Common myeloid progenitor, CD34-positive (primary cell): ENCODE measurements at regions not wholly inside any gene's neighbourhood (a gene's known extent, or its start where the extent isn't known, plus 50 kb on each side); places are given as distances from the start of the nearest gene placed in this dataset.

Experiments used
- CTCF ChIA-PET: fragments of 350-600 bp; sonication (Branson Sonifier 250); formaldehyde crosslinking; loops from one replicate; lab custom pipeline; 2021; ENCODE audit warnings: antibody characterized with exemption; lab: Charles Lee
- POLR2A ChIA-PET: fragments of 350-600 bp; sonication (Branson Sonifier 250); formaldehyde crosslinking; loops from one replicate; lab custom pipeline; 2021; ENCODE audit warnings: antibody characterized with exemption; lab: Charles Lee
- DNase-seq, 3 donors: peaks; one replicate each; pipeline versions ENCODE4 v3.0.0 to v3.0.0-alpha.2; 2013
- H3K27ac ChIP-seq, 2 experiments: 1 replicate in 1 of 2; 2 replicates in 1 of 2; pipeline ENCODE4 v1.7.0; 2013; ENCODE audit warnings: inconsistent platforms in 2 of 2, low read length in 2 of 2, mild to moderate bottlenecking in 2 of 2, low read depth in 1 of 2, moderate library complexity in 1 of 2; ENCODE audit not compliant: severe bottlenecking in 2 of 2, insufficient read depth in 1 of 2, poor library complexity in 1 of 2
- H3K27me3 ChIP-seq, 5 experiments: replicated peaks in 2 of 5; 1 replicate in 3 of 5; 2 replicates in 2 of 5; pipeline versions ENCODE4 v1.6.1 to v1.7.0; 2013; ENCODE audit warnings: low read length in 4 of 5, mild to moderate bottlenecking in 2 of 5, moderate library complexity in 2 of 5, inconsistent platforms in 1 of 5; ENCODE audit not compliant: insufficient read depth in 5 of 5, control insufficient read depth in 4 of 5
- H3K36me3 ChIP-seq, 4 experiments: 1 replicate in 2 of 4; 2 replicates in 2 of 4; pipeline versions ENCODE4 v1.6.1 to v1.7.0; 2013; ENCODE audit warnings: low read length in 3 of 4, control low read depth in 1 of 4, mild to moderate bottlenecking in 1 of 4; ENCODE audit not compliant: control insufficient read depth in 4 of 4, insufficient read depth in 4 of 4
- H3K4me1 ChIP-seq, 4 experiments: 1 replicate in 3 of 4; 2 replicates in 1 of 4; pipeline versions ENCODE4 v1.6.1 to v1.7.1; 2013; ENCODE audit warnings: low read length in 3 of 4, mild to moderate bottlenecking in 3 of 4, control low read depth in 1 of 4, inconsistent platforms in 1 of 4, moderate library complexity in 1 of 4; ENCODE audit not compliant: control insufficient read depth in 4 of 4, insufficient read depth in 4 of 4; ENCODE audit errors: control extremely low read depth in 1 of 4
- H3K4me3 ChIP-seq, 7 experiments: 1 replicate in 4 of 7; 2 replicates in 3 of 7; pipeline versions ENCODE4 v1.5.1 to v1.7.0; 2013; ENCODE audit warnings: mild to moderate bottlenecking in 7 of 7, low read length in 6 of 7, moderate library complexity in 6 of 7, inconsistent platforms in 2 of 7, low read depth in 2 of 7, control low read depth in 1 of 7; ENCODE audit not compliant: insufficient read depth in 4 of 7, control insufficient read depth in 1 of 7; ENCODE audit errors: extremely low read depth in 1 of 7
- H3K9me3 ChIP-seq, 5 experiments: 1 replicate in 4 of 5; 2 replicates in 1 of 5; pipeline versions ENCODE4 v1.6.1 to v1.7.1; 2013; ENCODE audit warnings: low read length in 4 of 5, mild to moderate bottlenecking in 2 of 5, inconsistent platforms in 1 of 5, low read depth in 1 of 5, moderate library complexity in 1 of 5; ENCODE audit not compliant: control insufficient read depth in 4 of 5, insufficient read depth in 2 of 5; ENCODE audit errors: control extremely low read depth in 1 of 5
- WGBS: methylation state at CpG from one replicate; pipeline ENCODE4 v1.1.5; 2013; ENCODE audit not compliant: insufficient coverage; 5-methylcytosine and 5-hydroxymethylcytosine counted together

DNA sequence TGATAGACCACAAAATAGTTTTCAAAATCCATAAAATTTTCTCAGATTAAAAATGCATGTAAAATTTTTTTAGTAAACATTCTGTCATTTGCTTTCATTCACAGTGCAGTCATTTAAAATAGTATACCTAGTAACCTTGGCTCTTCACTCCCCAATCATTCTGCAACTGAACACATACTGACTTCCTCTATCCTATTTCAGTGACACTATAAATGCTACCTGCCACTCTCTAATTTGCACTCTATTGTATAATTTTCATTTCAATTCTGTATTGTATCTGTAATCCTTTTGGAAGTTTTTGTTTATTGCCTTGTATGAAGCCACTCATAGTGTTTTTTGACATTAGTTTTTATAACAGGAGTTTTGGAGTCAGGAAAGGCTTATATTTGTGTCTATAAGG lies 1029.1 kb upstream of the NCAM2 start:
- ChIA-PET CTCF (no interaction called here), POLR2A (no interaction called here)
- Histone ChIP-seq H3K27me3 (no peaks in the 10 kb centered on the region), H3K36me3 (no peaks in the 10 kb centered on the region), H3K9me3 (peaks cover 0 to 9% (median 0%) of the 10 kb centered on the region in 5 experiments), H3K4me3 (no peak overlapping the region), H3K27ac (no peak overlapping the region), H3K4me1 (no peaks in the 10 kb centered on the region)
- no peak for DNase-seq

DNA sequence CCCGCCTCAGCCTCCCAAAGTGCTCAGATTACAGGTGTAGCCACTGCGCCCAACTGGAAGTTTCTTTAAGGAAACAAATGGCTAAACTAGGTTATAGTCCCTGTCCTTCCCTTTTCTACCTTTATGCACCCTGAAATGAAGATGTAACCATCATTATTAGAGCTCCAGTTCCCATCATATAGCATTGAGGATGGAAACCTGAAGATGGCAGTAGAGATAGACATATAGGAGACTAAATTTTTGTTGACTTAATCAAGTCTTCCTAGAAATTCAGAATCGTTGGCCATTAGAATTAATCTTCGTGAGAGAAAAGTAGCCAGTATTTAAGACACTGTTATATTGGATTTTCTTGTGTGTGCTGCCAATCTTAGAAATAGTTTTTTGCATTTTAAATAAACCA lies 1016.3 kb upstream of the NCAM2 start:
- H3K4me1 ChIP-seq, result no peaks in the 10 kb centered on the region
- H3K9me3 ChIP-seq, result no peaks in the 10 kb centered on the region
- peak in 2 of 3 donors; percentile 26 to 38 for DNase-seq
- POLR2A ChIA-PET, result no interaction called here
- H3K36me3 ChIP-seq, result no peaks in the 10 kb centered on the region
- H3K27me3 ChIP-seq, result no peaks in the 10 kb centered on the region
- H3K27ac ChIP-seq, result no peak overlapping the region
- no peak overlapping the region for H3K4me3 ChIP-seq
- CTCF ChIA-PET, result interaction anchor here (0.9 to 1.0 kb wide), 2 partner anchors 17 to 59 kb away, joined by 3 read pairs; no protein-coding TSS in a partner anchor
- WGBS, result 94% methylated on average over 2 of the region's 4 CpGs

DNA sequence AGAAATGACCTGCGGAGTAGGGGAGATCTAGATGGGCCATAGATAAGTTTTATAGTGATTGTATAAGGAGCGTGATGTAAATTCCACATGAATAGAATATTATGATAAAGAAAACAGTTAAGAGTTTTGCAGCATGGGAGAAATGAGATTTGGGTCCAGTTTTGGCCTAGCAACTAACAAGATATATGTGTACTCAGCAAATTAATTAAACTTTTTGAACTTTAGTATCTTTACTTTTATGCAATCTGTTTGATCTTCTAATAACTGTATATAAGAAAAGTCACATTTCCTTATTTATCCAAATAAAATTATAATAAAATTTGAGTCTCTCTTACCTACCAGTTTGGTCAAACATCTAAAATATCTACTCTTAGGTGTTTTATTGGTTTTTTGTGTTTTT lies 1011.8 kb upstream of the NCAM2 start:
- no peak overlapping the region for H3K27ac ChIP-seq
- no peaks in the 10 kb centered on the region for H3K36me3 ChIP-seq
- WGBS, result 86% methylated on average over 1 of the region's 2 CpGs
- DNase-seq, result no peak
- ChIA-PET CTCF (no interaction called here), POLR2A (no interaction called here)
- H3K4me3 ChIP-seq, result no peak overlapping the region
- H3K27me3 ChIP-seq, result no peaks in the 10 kb centered on the region
- peaks cover 0 to 5% (median 0%) of the 10 kb centered on the region in 5 experiments for H3K9me3 ChIP-seq
- H3K4me1 ChIP-seq, result no peaks in the 10 kb centered on the region

DNA sequence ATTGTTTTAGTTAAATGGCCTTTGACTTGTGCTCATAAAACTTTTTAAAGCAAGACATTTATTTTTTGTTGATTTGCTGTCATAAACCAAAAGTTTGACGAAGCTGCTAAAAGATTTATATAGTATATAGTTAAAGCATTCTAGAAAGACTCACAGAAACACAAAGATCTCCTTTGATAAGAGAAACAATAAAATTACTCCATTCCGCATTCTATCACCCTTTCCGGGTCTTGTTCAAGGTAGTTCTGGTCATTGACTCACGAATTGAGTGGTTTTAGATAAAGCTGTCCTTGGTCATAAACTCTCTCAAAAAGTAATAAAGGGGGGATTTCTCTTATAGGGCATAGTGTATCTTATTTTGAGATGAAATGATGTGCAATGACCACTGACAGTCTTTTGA lies 1010.5 kb upstream of the NCAM2 start:
- H3K4me3 ChIP-seq, result no peak overlapping the region
- no peak for DNase-seq
- H3K36me3 ChIP-seq, result no peaks in the 10 kb centered on the region
- H3K27me3 ChIP-seq, result no peaks in the 10 kb centered on the region
- no peaks in the 10 kb centered on the region for H3K4me1 ChIP-seq
- no CpG with 5 or more reads among the region's 4 CpGs for WGBS
- no peak overlapping the region for H3K27ac ChIP-seq
- POLR2A ChIA-PET, result no interaction called here
- H3K9me3 ChIP-seq, result peaks cover 0 to 5% (median 0%) of the 10 kb centered on the region in 5 experiments
- CTCF ChIA-PET, result no interaction called here

DNA sequence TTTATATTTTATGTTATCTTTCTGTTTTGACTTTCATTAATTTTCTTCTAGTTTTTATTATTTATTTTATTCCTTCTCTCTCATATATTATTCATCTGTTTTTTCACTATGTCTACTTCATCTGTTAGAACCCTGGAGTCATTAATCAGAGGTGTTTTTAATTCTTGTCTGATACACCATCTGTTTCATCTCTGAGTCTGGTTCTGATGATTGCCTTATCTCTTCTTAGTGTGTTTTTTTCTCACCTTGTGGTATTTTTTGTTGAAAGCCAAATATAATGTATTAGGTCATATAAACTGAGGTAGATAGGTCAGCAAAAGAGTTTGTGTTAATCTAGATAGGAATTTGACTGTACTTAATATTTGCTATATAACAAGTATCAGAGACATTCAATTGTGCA lies 1005.7 kb upstream of the NCAM2 start:
- Histone ChIP-seq H3K27ac (no peak overlapping the region), H3K4me3 (no peak overlapping the region), H3K9me3 (peaks cover 0 to 7% (median 3%) of the 10 kb centered on the region in 5 experiments), H3K4me1 (peaks cover 0 to 20% (median 4%) of the 10 kb centered on the region in 4 experiments), H3K36me3 (no peaks in the 10 kb centered on the region), H3K27me3 (no peaks in the 10 kb centered on the region)
- ChIA-PET CTCF (no interaction called here), POLR2A (no interaction called here)
- peak in 1 of 3 donors; percentile 27 for DNase-seq

DNA sequence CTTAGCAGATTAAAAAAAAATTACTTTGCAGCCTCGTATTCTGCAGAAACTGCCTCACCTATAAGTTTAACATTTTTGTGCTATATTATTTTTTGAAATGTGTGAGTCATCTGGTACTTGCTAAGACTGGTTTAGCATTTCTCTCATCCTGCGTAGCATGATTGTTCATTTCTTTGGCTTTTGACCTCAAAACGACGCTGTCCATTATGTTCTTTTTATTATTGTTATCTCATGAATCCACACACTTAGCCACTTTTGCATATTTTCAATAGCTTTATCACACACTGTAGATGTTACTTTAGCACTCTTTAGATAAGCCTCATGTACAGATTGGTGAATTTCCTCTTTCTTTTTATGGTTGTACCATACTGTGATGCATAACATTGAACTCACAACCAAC lies 1004.9 kb upstream of the NCAM2 start:
- DNase-seq, result peak in 1 of 3 donors; percentile 44
- Histone ChIP-seq H3K9me3 (peaks cover 0 to 10% (median 7%) of the 10 kb centered on the region in 5 experiments), H3K27me3 (no peaks in the 10 kb centered on the region), H3K4me1 (peaks cover 0 to 20% (median 4%) of the 10 kb centered on the region in 4 experiments), H3K27ac (no peak overlapping the region), H3K36me3 (no peaks in the 10 kb centered on the region), H3K4me3 (no peak overlapping the region)
- CTCF ChIA-PET, result no interaction called here
- POLR2A ChIA-PET, result no interaction called here
- 10% methylated on average over 2 of the region's 4 CpGs for WGBS

DNA sequence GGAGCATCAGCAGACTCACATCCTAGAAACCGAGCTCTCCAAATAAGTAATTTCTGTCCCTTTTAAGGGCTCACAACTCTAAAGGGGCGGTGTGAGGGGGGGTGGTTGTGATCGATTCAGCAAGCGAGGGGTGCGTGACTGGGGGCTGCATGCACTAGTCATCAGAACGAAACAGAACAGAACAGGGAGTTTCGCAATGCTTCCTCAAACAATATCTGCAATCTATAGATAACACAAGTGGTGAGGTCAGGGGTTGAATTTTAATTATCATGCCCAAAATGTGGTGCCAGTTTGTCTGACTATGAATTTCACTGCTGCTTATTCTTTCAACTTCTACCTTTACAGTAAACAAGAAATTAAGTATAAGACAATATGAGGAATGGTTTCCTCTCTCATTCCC lies 1003.0 kb upstream of the NCAM2 start:
- WGBS, result 10% methylated on average over 2 of the region's 7 CpGs
- CTCF ChIA-PET, result interaction anchor here (0.6 kb wide), 1 partner anchor 21 kb away, joined by 3 read pairs; no protein-coding TSS in a partner anchor

More for the DNA sequence above, 1003.0 kb upstream of the NCAM2 start:
- H3K9me3 ChIP-seq, result peaks cover 0 to 23% (median 5%) of the 10 kb centered on the region in 5 experiments
- peaks cover 0 to 4% (median 0%) of the 10 kb centered on the region in 4 experiments for H3K36me3 ChIP-seq
- DNase-seq, result peak; percentile 86 to 95 (median 92)
- H3K27ac ChIP-seq, result peak overlapping the region; percentile 86 to 88
- H3K27me3 ChIP-seq, result no peaks in the 10 kb centered on the region
- peak overlapping the region in 2 of 7 experiments; percentile 1 to 48 for H3K4me3 ChIP-seq
- peaks cover 0 to 26% (median 7%) of the 10 kb centered on the region in 4 experiments for H3K4me1 ChIP-seq
- POLR2A ChIA-PET, result no interaction called here
